ENCODE measurements at regions not wholly inside any gene's neighbourhood (a gene's known extent, or its start where the extent isn't known, plus 50 kb on each side); places are given as distances from the start of the nearest gene placed in this dataset.

DNA sequence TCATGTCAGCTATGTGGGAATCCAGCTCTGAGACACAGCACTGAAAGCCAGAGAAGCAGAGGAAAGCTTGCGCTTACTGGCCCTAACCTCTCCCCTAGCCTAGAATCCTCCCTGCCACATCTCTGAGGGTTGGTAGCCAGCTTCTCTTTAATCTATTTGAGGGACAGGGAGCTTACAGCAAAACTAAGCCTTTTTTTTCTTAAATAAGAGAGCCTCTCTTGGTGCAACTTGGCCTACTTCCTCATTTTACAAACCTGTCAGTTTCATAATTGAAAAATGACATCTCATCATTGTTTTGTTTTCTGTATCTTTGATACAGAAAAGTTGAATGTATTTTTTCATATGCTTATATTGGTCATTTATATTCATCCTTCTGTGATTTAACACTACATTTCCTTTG lies 193.9 kb downstream of the ZNF621 start:
- Histone ChIP-seq H3K14ac (ENCODE audit: insufficient read depth, low read length) (no peak overlapping the region), H3K4ac (ENCODE audit: low read depth, low read length) (no peak overlapping the region), H3T11ph (ENCODE audit: low read length) (no peak overlapping the region), H2BK5ac (ENCODE audit: insufficient read length, low read length) (no peak overlapping the region), H4K8ac (replicated peaks; ENCODE audit: insufficient read length, low read depth, low read length) (no peak overlapping the region), H3K4me1 (ENCODE audit: insufficient read depth, low read length) (no peaks in the 10 kb centered on the region), H2AK5ac (ENCODE audit: insufficient read length, low read length) (no peak overlapping the region), H3K56ac (ENCODE audit: insufficient read length, low read depth, low read length) (no peak overlapping the region), H3K18ac (ENCODE audit: insufficient read length, low read depth, low read length) (no peak overlapping the region), H4K91ac (ENCODE audit: insufficient read length, low read depth, low read length) (no peak overlapping the region), H3K79me1 (ENCODE audit: insufficient read depth, low read depth, low read length, poor library complexity, severe bottlenecking) (no peaks in the 10 kb centered on the region), H2BK15ac (ENCODE audit: low read depth, low read length) (no peak overlapping the region), H3K9me3 (ENCODE audit: control insufficient read depth, low read depth, low read length) (no peaks in the 10 kb centered on the region), H3K9ac (ENCODE audit: extremely low read depth, insufficient read length, low read length) (no peak overlapping the region), H4K5ac (ENCODE audit: insufficient read length, low read depth, low read length) (no peak overlapping the region), H3K23me2 (ENCODE audit: insufficient read length, low read depth, low read length, poor library complexity, severe bottlenecking) (no peaks in the 10 kb centered on the region), H3K23ac (ENCODE audit: insufficient read length, low read depth, low read length) (no peak overlapping the region), H3K4me2 (ENCODE audit: insufficient read depth, insufficient read length, low read length) (no peak overlapping the region), H3K27ac (ENCODE audit: insufficient read length, low read depth, low read length) (no peak overlapping the region), H4K20me1 (ENCODE audit: control insufficient read depth, insufficient read depth, insufficient read length) (no peaks in the 10 kb centered on the region), H2AFZ (ENCODE audit: low read length) (no peak overlapping the region), H2BK20ac (ENCODE audit: low read depth, low read length, poor library complexity, severe bottlenecking) (no peak overlapping the region), H2BK12ac (ENCODE audit: insufficient read length, low read depth, low read length) (no peak overlapping the region), H3K27me3 (ENCODE audit: insufficient read depth, low read length) (no peaks in the 10 kb centered on the region), H3K79me2 (ENCODE audit: insufficient read depth, low read length) (no peaks in the 10 kb centered on the region), H2BK120ac (ENCODE audit: low read depth, low read length, poor library complexity, severe bottlenecking) (no peak overlapping the region)
- no peak for TF ChIP-seq CTCF (conservative IDR thresholded peaks at IDR 0.05)
- no peak overlapping the region for H3K4me3 Mint-ChIP-seq
- H3K4me1 Mint-ChIP-seq, result peaks cover 2% of the 10 kb centered on the region in 2 experiments; a peak in 2 of 4 replicates
- no peak overlapping the region for H3K27ac Mint-ChIP-seq
- DNase-seq, result no peak
- no CpG with 5 or more reads among the region's 1 CpG for WGBS (ENCODE audit: extremely low coverage, insufficient read length, low lambda C conversion rate)
- peaks cover 7% of the 10 kb centered on the region for H3K27me3 Mint-ChIP-seq (ENCODE audit: low read depth)
- H3K36me3 Mint-ChIP-seq (ENCODE audit: insufficient read depth in 1 of 3, low read depth in 3 of 3), result no peaks in the 10 kb centered on the region
- H3K9me3 Mint-ChIP-seq, result no peaks in the 10 kb centered on the region

Measured in H9 (cell line).